ENCODE measurements at regions not wholly inside any gene's neighbourhood (a gene's known extent, or its start where the extent isn't known, plus 50 kb on each side); places are given as distances from the start of the nearest gene placed in this dataset.
"Not testable (repeated sequence)": the region's sequence is repeated elsewhere in the genome, so short reads cannot be mapped to it uniquely, and the experiment has no call there.

- no peak for DNase-seq (ENCODE audit: low spot score)
Measured at GRCh38 chr4:27360790-27361267, 500.2 kb downstream of the STIM2 start.

- no peak for DNase-seq (ENCODE audit: low spot score)
Measured at GRCh38 chr4:27364509-27364908, 503.9 kb downstream of the STIM2 start.

- DNase-seq (ENCODE audit: low spot score), result no peak
Measured at GRCh38 chr4:27366104-27366823, 505.6 kb downstream of the STIM2 start.

- no peak for DNase-seq (ENCODE audit: low spot score)
Measured at GRCh38 chr4:27368781-27369180, 508.1 kb downstream of the STIM2 start.

- no peak for DNase-seq (ENCODE audit: low spot score)
Measured at GRCh38 chr4:27381815-27382214, 521.2 kb downstream of the STIM2 start.

GRCh38 chr4:27387711-27388110 is 527.1 kb downstream of the STIM2 start:
- no peak for DNase-seq (ENCODE audit: low spot score)

GRCh38 chr4:27397886-27398285 is 537.2 kb downstream of the STIM2 start:
- no peak for DNase-seq (ENCODE audit: low spot score)

- no peak for DNase-seq (ENCODE audit: low spot score)
Measured at GRCh38 chr4:27398631-27399310, 538.1 kb downstream of the STIM2 start.

GRCh38 chr4:27407616-27408015 is 547.0 kb downstream of the STIM2 start:
- no peak for DNase-seq (ENCODE audit: low spot score)

- no peak for DNase-seq (ENCODE audit: low spot score)
Measured at GRCh38 chr4:27412613-27413012, 552.0 kb downstream of the STIM2 start.

- DNase-seq (ENCODE audit: low spot score), result no peak
Measured at GRCh38 chr4:27414887-27415731, 554.5 kb downstream of the STIM2 start.

GRCh38 chr4:27428661-27429060 is 568.0 kb downstream of the STIM2 start:
- no peak for DNase-seq (ENCODE audit: low spot score)

GRCh38 chr4:27429364-27429871 is 568.8 kb downstream of the STIM2 start:
- no peak for DNase-seq (ENCODE audit: low spot score)

GRCh38 chr4:27442146-27442545 is 581.5 kb downstream of the STIM2 start:
- no peak for DNase-seq (ENCODE audit: low spot score)

GRCh38 chr4:27442661-27443060 is 582.0 kb downstream of the STIM2 start:
- DNase-seq (ENCODE audit: low spot score), result not testable (repeated sequence)

GRCh38 chr4:27463816-27464215 is 603.2 kb downstream of the STIM2 start:
- no peak for DNase-seq (ENCODE audit: low spot score)

- no peak for DNase-seq (ENCODE audit: low spot score)
Measured at GRCh38 chr4:27467351-27467750, 606.7 kb downstream of the STIM2 start.

- DNase-seq (ENCODE audit: low spot score), result no peak
Measured at GRCh38 chr4:27472364-27472763, 611.7 kb downstream of the STIM2 start.

GRCh38 chr4:27474691-27475090 is 614.0 kb downstream of the STIM2 start:
- no peak for DNase-seq (ENCODE audit: low spot score)

- no peak for DNase-seq (ENCODE audit: low spot score)
Measured at GRCh38 chr4:27484216-27484615, 623.6 kb downstream of the STIM2 start.

- no peak for DNase-seq (ENCODE audit: low spot score)
Measured at GRCh38 chr4:27490315-27490714, 629.7 kb downstream of the STIM2 start.

- DNase-seq (ENCODE audit: low spot score), result no peak
Measured at GRCh38 chr4:27490766-27491165, 630.1 kb downstream of the STIM2 start.
